Breast epithelium (tissue), 4 donors: ENCODE measurements at regions not wholly inside any gene's neighbourhood (a gene's known extent, or its start where the extent isn't known, plus 50 kb on each side); places are given as distances from the start of the nearest gene placed in this dataset.

ENCODE experiments used
- DNase-seq, 2 donors: peaks; one replicate each; pipeline ENCODE4 v3.0.0-alpha.2; 2019; ENCODE audit warnings: low spot score in 2 of 2
- H3K27ac ChIP-seq, 2 donors: fragments of 200-600 bp; sonication (generic) in 1 of 2; one replicate each; pipeline ENCODE4 v1.5.1; 2016 to 2019; ENCODE audit warnings: mild to moderate bottlenecking in 1 of 2
- H3K27me3 ChIP-seq, 2 donors: fragments of 200-600 bp; sonication (generic) in 1 of 2; one replicate each; pipeline versions ENCODE4 v1.5.1 to v1.6.0; 2017 to 2019; ENCODE audit warnings: control low read depth in 1 of 2, mild to moderate bottlenecking in 1 of 2
- H3K36me3 ChIP-seq: fragments of 200-600 bp; one replicate; pipeline ENCODE4 v1.5.1; 2019
- H3K4me1 ChIP-seq, 2 donors: fragments of 200-600 bp; sonication (generic); one replicate each; pipeline ENCODE4 v1.5.1; 2016 to 2019; ENCODE audit warnings: control low read depth in 1 of 2
- H3K4me3 ChIP-seq, 3 donors: fragments of 200-600 bp; sonication (generic); 1 replicate in 2 of 3; 2 replicates in 1 of 3; pipeline ENCODE4 v1.5.1; 2016 to 2019; ENCODE audit warnings: mild to moderate bottlenecking in 3 of 3, moderate library complexity in 2 of 3
- H3K9me3 ChIP-seq, 2 donors: fragments of 200-600 bp; sonication (generic) in 1 of 2; one replicate each; pipeline ENCODE4 v1.5.1; 2016 to 2019; ENCODE audit warnings: control low read depth in 1 of 2
- POLR2A ChIP-seq: fragments of 450-650 bp; IDR thresholded peaks from one replicate; pipeline ENCODE4 v1.6.1; 2016; ENCODE audit warnings: antibody characterized with exemption, mild to moderate bottlenecking, moderate library complexity
- POLR2AphosphoS5 ChIP-seq, 3 donors: sonication (generic); formaldehyde crosslinking; IDR thresholded peaks; one replicate each; pipeline ENCODE4 v1.6.1; 2017; ENCODE audit warnings: antibody characterized with exemption in 3 of 3
- intact Hi-C: fragments of 100-400 bp; cut with DNase I; formaldehyde crosslinking; loops from one replicate; pipeline ENCODE4 v1.15.1; 2023; ENCODE audit warnings: low total_unique reads
- TF ChIP-seq, protein P1 (sequence below), 3 donors: fragments of 450-650 bp; IDR thresholded peaks; one replicate each; pipeline ENCODE4 v1.5.1; 2016 to 2017; ENCODE audit warnings: antibody characterized with exemption in 3 of 3, mild to moderate bottlenecking in 3 of 3, moderate library complexity in 3 of 3

GRCh38 chr11:91435694-91436395 lies 788.8 kb upstream of the FAT3 start:
- DNase-seq: no peak
- no peaks in the 10 kb centered on the region for H3K27me3 ChIP-seq
- intact Hi-C loops: no loop called here
- H3K36me3 ChIP-seq: no peaks in the 10 kb centered on the region
- H3K4me3 ChIP-seq: no peak overlapping the region
- H3K27ac ChIP-seq: no peak overlapping the region
- H3K9me3 ChIP-seq: no peaks in the 10 kb centered on the region
- no peaks in the 10 kb centered on the region for H3K4me1 ChIP-seq
- TF ChIP-seq POLR2A (no peak), POLR2AphosphoS5 (IDR thresholded peaks at IDR 0.05) (no peak)
- TF ChIP-seq, protein P1, sequence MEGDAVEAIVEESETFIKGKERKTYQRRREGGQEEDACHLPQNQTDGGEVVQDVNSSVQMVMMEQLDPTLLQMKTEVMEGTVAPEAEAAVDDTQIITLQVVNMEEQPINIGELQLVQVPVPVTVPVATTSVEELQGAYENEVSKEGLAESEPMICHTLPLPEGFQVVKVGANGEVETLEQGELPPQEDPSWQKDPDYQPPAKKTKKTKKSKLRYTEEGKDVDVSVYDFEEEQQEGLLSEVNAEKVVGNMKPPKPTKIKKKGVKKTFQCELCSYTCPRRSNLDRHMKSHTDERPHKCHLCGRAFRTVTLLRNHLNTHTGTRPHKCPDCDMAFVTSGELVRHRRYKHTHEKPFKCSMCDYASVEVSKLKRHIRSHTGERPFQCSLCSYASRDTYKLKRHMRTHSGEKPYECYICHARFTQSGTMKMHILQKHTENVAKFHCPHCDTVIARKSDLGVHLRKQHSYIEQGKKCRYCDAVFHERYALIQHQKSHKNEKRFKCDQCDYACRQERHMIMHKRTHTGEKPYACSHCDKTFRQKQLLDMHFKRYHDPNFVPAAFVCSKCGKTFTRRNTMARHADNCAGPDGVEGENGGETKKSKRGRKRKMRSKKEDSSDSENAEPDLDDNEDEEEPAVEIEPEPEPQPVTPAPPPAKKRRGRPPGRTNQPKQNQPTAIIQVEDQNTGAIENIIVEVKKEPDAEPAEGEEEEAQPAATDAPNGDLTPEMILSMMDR (IDR thresholded peaks at IDR 0.05): no peak

GRCh38 chr11:91433284-91434010 lies 791.2 kb upstream of the FAT3 start:
- DNase-seq: no peak
- H3K9me3 ChIP-seq: no peaks in the 10 kb centered on the region
- H3K4me3 ChIP-seq: no peak overlapping the region
- H3K27me3 ChIP-seq: no peaks in the 10 kb centered on the region
- TF ChIP-seq, protein P1 (IDR thresholded peaks at IDR 0.05): no peak
- TF ChIP-seq POLR2AphosphoS5 (IDR thresholded peaks at IDR 0.05) (no peak), POLR2A (no peak)
- H3K27ac ChIP-seq: no peak overlapping the region
- H3K4me1 ChIP-seq: no peaks in the 10 kb centered on the region
- no peaks in the 10 kb centered on the region for H3K36me3 ChIP-seq
- intact Hi-C loops: loop anchor here (5.0 kb wide), 1 partner anchor 811 kb away; no protein-coding TSS in a partner anchor

GRCh38 chr11:91421641-91422040 lies 803.0 kb upstream of the FAT3 start:
- no peak for DNase-seq
- Histone ChIP-seq H3K27ac (no peak overlapping the region), H3K4me1 (no peaks in the 10 kb centered on the region), H3K9me3 (no peaks in the 10 kb centered on the region), H3K36me3 (no peaks in the 10 kb centered on the region), H3K4me3 (no peak overlapping the region), H3K27me3 (no peaks in the 10 kb centered on the region)
- TF ChIP-seq POLR2A: no peak
- intact Hi-C loops: no loop called here

GRCh38 chr11:91407842-91408241 lies 816.8 kb upstream of the FAT3 start:
- TF ChIP-seq, protein P1 (IDR thresholded peaks at IDR 0.05): no peak
- no peak for TF ChIP-seq POLR2A
- TF ChIP-seq POLR2AphosphoS5 (IDR thresholded peaks at IDR 0.05): no peak
- H3K36me3 ChIP-seq: no peaks in the 10 kb centered on the region
- H3K27ac ChIP-seq: no peak overlapping the region
- H3K9me3 ChIP-seq: no peaks in the 10 kb centered on the region
- intact Hi-C loops: loop anchor here (5.0 kb wide), 1 partner anchor 1069 kb away; no protein-coding TSS in a partner anchor
- DNase-seq: no peak
- no peaks in the 10 kb centered on the region for H3K27me3 ChIP-seq
- no peaks in the 10 kb centered on the region for H3K4me1 ChIP-seq
- H3K4me3 ChIP-seq: no peak overlapping the region

- DNase-seq: no peak
- Histone ChIP-seq H3K9me3 (no peaks in the 10 kb centered on the region), H3K36me3 (no peaks in the 10 kb centered on the region), H3K27ac (no peak overlapping the region), H3K4me3 (no peak overlapping the region), H3K27me3 (no peaks in the 10 kb centered on the region), H3K4me1 (no peaks in the 10 kb centered on the region)
- intact Hi-C loops: loop anchor here (5.0 kb wide), 1 partner anchor 1071 kb away; no protein-coding TSS in a partner anchor
- TF ChIP-seq, protein P1 (IDR thresholded peaks at IDR 0.05): no peak
- TF ChIP-seq POLR2AphosphoS5 (IDR thresholded peaks at IDR 0.05): no peak
- TF ChIP-seq POLR2A: no peak
Measured at GRCh38 chr11:91406009-91406408, 818.6 kb upstream of the FAT3 start.
